ENCODE measurements at regions not wholly inside any gene's neighbourhood (a gene's known extent, or its start where the extent isn't known, plus 50 kb on each side); places are given as distances from the start of the nearest gene placed in this dataset.
"Not testable (repeated sequence)": the region's sequence is repeated elsewhere in the genome, so short reads cannot be mapped to it uniquely, and the experiment has no call there.

- DNase-seq: no peak
Measured at GRCh38 chr14:37650356-37651037, 55.1 kb downstream of the TTC6 start.

GRCh38 chr14:37652042-37652441 lies 56.6 kb downstream of the TTC6 start:
- DNase-seq: no peak

- DNase-seq: no peak
Measured at GRCh38 chr14:37655418-37655817, 60.0 kb downstream of the TTC6 start.

GRCh38 chr14:37658156-37658555 lies 62.7 kb downstream of the TTC6 start:
- DNase-seq: no peak

GRCh38 chr14:37663498-37663897 lies 68.1 kb downstream of the TTC6 start:
- no peak for DNase-seq

GRCh38 chr14:37665479-37665878 lies 70.0 kb downstream of the TTC6 start:
- DNase-seq: no peak

GRCh38 chr14:37665951-37666350 lies 70.5 kb downstream of the TTC6 start:
- no peak for DNase-seq

GRCh38 chr14:37668646-37669045 lies 73.2 kb downstream of the TTC6 start:
- no peak for DNase-seq

GRCh38 chr14:37669242-37669641 lies 73.8 kb downstream of the TTC6 start:
- DNase-seq: no peak

GRCh38 chr14:37673439-37673838 lies 78.0 kb downstream of the TTC6 start:
- no peak for DNase-seq

GRCh38 chr14:37678916-37679315 lies 83.5 kb downstream of the TTC6 start:
- DNase-seq: no peak

- no peak for DNase-seq
Measured at GRCh38 chr14:37681486-37681885, 86.1 kb downstream of the TTC6 start.

- DNase-seq: not testable (repeated sequence)
Measured at GRCh38 chr14:37692680-37693079, 97.3 kb downstream of the TTC6 start.

GRCh38 chr14:37693420-37693819 lies 98.0 kb downstream of the TTC6 start:
- not testable (repeated sequence) for DNase-seq

- DNase-seq: no peak
Measured at GRCh38 chr14:37695866-37696265, 100.4 kb downstream of the TTC6 start.

- DNase-seq: no peak
Measured at GRCh38 chr14:37697489-37698121, 102.2 kb downstream of the TTC6 start.

GRCh38 chr14:37698840-37699777 lies 103.7 kb downstream of the TTC6 start:
- no peak for DNase-seq

GRCh38 chr14:37707716-37708115 lies 112.3 kb downstream of the TTC6 start:
- no peak for DNase-seq

- DNase-seq: no peak
Measured at GRCh38 chr14:37708481-37708880, 113.1 kb downstream of the TTC6 start.

- no peak for DNase-seq
Measured at GRCh38 chr14:37709419-37710195, 114.2 kb downstream of the TTC6 start.

GRCh38 chr14:37711356-37711830 lies 116.0 kb downstream of the TTC6 start:
- DNase-seq: no peak

- DNase-seq: no peak
Measured at GRCh38 chr14:37711831-37712475, 116.5 kb downstream of the TTC6 start.

Measured in CD4-positive, alpha-beta T cell treated with Interleukin-10 for 1 hour (primary cell).